ENCODE measurements at regions not wholly inside any gene's neighbourhood (a gene's known extent, or its start where the extent isn't known, plus 50 kb on each side); places are given as distances from the start of the nearest gene placed in this dataset.

DNA sequence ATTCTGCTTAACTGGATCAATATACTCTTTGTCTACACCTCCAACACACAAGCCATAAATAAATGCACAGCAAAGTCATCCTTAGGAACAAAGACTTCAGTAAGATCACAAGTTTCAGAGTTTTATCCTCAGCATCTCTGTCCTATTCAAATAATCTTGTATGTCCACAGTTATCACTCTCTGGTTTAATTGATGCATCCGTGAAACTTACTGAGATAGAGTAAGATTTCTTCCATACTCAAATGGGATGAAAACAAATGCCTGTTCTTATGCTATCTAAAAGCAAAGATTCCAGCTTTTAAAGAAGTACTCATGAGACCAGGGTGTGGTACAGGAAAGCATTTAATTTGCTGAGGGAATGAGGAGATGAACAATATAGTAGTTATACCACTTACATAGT, 184.6 kb upstream of the SLC7A11 start:
- no peak for TF ChIP-seq CTCF (IDR thresholded peaks at IDR 0.05)

- no peak for TF ChIP-seq CTCF (IDR thresholded peaks at IDR 0.05)
Measured at GRCh38 chr4:138420471-138420870, 178.3 kb upstream of the SLC7A11 start.

DNA sequence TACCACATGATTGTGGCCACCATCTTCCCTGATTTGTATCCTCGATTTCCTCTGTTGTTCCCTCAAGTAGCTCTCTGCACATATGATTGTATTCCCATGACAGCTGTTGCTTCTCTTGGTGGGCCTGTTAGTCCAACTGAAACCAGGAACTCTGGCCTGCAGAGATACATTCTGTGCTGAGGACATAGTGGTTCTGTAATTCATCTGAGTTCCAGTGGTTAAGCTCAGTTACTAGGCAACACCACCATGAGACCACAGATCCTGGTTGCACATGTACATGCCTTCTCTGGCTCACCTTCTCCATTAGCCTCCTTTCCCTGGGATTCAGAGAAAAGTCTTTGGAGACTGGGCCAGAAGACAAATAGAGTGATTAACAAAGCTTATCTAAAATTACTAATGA, 172.1 kb upstream of the SLC7A11 start:
- no peak for TF ChIP-seq CTCF (IDR thresholded peaks at IDR 0.05)

- TF ChIP-seq CTCF (IDR thresholded peaks at IDR 0.05): no peak
Measured at GRCh38 chr4:138413273-138413672, 171.1 kb upstream of the SLC7A11 start.

- no peak for TF ChIP-seq CTCF (IDR thresholded peaks at IDR 0.05)
Measured at GRCh38 chr4:138412847-138413246, 170.7 kb upstream of the SLC7A11 start.

DNA sequence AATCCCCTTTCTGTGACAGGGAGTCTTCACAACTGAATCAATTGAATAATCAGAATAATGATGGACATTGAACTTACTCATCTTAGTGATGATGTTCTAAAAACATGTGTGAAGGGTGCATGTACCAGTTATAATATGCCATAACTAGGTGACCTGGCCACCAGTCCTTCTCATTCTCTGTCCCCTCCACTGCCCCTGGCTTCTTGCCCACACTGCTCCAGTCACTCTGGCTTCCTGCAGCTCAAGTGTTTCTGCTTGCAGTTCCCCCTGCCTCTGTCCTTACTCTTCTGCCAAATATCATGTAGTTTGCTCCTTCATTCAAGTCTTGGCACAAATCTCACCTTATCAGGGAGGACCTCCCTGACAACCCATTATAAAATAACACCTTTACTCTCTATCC, 168.1 kb upstream of the SLC7A11 start:
- TF ChIP-seq CTCF (IDR thresholded peaks at IDR 0.05): no peak

- no peak for TF ChIP-seq CTCF (IDR thresholded peaks at IDR 0.05)
Measured at GRCh38 chr4:138409670-138410069, 167.5 kb upstream of the SLC7A11 start.

DNA sequence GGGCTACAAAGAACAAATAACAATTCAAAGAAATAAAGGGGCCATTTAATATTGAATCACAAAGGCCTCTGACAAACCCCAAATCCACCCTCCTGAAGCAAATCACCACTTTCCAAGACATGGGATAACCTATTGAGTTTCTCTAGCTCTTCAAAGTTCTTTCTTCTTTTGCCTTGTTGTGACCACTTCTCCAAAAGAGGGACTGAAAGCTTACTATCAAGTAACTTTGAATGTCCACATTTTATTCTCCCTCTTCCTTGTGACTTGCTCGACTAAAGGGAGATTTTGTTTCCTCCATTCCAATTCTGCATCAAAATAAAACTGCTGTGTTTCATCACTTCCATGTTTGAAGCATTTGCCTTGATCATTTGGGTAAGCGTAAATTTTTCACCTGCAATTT, 166.6 kb upstream of the SLC7A11 start:
- no peak for TF ChIP-seq CTCF (IDR thresholded peaks at IDR 0.05)

Data from LNCAP (cell line).